Stimulated activated CD4-positive, alpha-beta T cell treated with anti-CD3 and anti-CD28 coated beads, Interleukin-1b, Interleukin-23, amount 100 ng/mL, for 4 hours (primary cell): ENCODE measurements at regions not wholly inside any gene's neighbourhood (a gene's known extent, or its start where the extent isn't known, plus 50 kb on each side); places are given as distances from the start of the nearest gene placed in this dataset.
A peak's percentile ranks its signal among the peaks of the same experiment; 100 is the strongest.

Source experiments
- DNase-seq, 2 donors: peaks; one replicate each; pipeline ENCODE4 v3.0.0-alpha.2; 2020; ENCODE audit warnings: low read depth in 2 of 2

DNA sequence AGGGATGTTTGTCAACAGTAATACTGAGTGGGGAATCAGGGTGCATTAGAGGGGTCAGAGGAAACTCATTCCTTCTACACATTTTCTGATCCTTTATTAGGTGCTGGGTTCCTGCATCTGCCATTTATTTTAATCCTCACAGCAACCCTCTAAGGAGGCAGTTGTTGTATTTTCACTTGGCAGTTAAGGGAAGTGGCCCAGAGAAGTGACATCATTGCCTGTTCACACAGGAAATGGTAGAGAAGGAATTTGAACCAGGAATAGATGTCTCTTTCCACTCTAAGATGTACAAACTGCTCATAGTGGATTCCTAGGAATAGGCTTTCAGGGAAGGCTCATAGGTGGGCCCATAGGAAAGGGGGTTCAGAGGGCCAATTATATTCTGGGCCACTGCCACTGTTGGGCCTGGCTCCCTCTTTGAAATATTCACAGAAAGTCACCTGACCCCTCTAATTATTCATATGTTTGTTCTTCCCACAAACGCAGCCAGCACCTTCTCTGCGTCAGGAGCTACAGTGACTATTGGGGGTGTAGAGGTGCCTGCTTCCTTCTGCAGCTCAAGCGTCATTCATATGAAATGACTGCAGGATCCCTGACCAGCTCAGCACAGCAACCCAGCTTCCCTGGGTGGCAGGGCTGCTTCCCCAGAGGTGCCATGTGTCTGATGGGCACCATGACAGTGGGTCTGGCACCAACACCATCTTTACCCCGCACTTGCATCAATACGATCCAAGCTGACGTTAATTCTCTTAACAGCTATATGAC lies 163.9 kb upstream of the SMAD3 start:
- DNase-seq = no peak

DNA sequence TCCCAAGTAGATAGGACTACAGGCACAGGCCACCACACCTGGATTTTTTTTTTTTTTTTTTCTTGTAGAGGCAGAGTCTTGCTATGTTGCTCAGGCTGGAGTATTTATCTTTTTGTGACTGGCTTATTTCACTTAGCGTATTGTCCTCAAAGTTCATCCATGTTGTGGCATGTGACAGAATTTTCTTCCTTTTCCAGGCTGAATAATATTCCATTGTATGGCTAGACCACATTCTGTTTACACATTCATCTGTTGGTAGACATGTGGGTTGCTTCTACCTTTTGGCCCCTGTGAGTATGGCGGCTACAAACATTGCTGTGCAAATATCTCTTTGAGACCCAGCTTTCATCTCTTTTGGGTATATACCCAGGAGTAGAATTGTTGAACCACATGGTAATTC lies 160.2 kb upstream of the SMAD3 start:
- no peak for DNase-seq

DNA sequence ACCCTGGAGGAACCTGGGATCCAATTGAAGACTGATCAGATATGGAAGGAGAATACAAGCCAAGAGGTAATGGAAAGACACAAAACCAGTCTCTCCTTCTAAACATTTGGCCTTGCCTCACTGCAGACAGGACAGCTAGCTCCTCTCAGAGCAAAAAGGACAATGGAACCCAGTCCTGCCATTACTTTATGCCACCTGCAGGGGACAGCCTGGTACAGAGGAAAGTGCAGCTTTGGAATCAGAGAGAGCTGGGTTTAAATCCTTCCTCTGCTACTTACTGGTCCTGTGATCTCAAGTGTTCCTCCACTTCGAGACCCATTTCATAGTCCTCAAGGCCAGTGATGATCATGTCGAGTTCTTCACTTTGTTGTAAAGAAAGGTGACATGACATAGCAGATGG lies 159.4 kb upstream of the SMAD3 start:
- DNase-seq = no peak

GRCh38 chr15:66906668-66907614 lies 158.5 kb upstream of the SMAD3 start:
- no peak for DNase-seq

- no peak for DNase-seq
These were observed 157.3 kb upstream of the SMAD3 start for GRCh38 chr15:66907826-66908743.

- no peak for DNase-seq
These were observed 156.7 kb upstream of the SMAD3 start for GRCh38 chr15:66908744-66909095.

GRCh38 chr15:66909381-66909890 lies 156.0 kb upstream of the SMAD3 start:
- no peak for DNase-seq

DNA sequence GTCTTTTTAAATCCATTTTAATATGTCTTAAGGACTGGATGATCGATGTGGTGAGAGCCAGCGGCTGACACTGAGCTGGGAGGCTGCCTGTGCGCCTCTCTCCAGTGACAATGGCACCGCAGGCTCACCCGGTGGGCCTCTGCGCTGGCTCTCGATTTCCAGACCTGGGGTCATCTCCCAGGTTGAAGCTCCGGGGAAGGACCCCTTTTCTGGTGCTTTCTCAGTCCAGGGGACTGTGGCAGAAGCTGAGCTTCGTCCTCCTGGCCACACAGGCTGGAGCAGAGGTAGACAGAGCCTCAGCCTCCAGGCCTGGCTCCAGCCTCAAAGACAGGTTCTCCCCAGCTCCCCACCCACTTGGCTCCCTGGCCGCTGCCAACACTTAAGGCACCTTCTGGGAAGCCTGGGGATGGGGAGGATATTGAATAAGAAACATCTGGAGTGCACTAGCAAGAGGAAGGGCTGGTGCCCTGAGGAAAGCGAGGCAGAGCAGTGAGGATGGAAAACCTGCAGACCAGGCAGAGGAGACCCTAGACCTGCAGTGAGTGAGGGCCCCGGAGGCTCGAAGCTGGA lies 154.2 kb upstream of the SMAD3 start:
- no peak for DNase-seq

DNA sequence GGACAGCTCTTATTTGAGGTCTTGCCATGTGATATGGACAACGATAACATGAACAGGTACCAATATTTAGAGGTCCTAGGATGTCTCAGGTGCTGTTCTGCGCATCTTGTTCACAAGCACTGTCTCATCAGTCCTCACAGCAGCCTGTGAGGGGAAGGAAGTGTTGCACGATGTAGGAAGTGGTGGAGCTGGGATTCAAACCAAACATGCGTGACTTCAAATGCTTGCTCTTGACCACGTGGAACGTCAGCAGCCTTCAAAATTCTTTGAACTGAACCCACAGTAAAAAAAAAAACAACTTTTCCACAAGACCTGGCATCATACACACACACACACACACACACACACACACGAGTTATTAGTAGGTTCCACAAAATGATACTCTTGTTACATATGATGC lies 153.4 kb upstream of the SMAD3 start:
- DNase-seq = no peak

- DNase-seq = no peak
These were observed 153.0 kb upstream of the SMAD3 start for GRCh38 chr15:66912441-66912840.

DNA sequence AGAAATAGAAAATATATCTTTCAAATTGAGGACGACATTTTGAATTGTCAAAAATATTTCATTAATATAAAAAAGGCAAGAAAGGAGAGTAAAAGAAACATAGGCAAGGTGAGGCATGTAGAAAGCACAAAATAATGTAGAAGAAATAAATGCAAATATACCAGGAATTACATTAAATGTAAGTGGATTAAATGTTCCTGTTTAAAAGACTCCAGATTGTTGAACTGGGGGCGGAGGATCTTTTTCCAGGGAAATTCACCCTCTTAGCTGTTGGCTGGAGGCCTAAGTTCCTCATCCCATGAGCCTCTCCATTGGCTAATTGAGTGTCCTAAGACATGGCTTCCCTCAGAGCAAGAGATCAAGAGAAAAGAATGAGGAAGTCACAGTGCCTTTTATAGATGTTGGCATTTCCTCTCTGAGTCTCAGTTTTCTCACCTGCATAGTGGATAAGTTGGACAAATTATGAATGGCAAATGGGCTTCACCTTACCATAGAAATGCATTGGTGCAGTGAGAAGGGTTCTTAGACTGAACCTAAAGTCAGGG lies 147.4 kb upstream of the SMAD3 start:
- DNase-seq = no peak

- no peak for DNase-seq
These were observed 146.0 kb upstream of the SMAD3 start for GRCh38 chr15:66919421-66919820.

- DNase-seq = no peak
These were observed 144.0 kb upstream of the SMAD3 start for GRCh38 chr15:66921319-66921915.

GRCh38 chr15:66922608-66923007 lies 142.8 kb upstream of the SMAD3 start:
- no peak for DNase-seq

DNA sequence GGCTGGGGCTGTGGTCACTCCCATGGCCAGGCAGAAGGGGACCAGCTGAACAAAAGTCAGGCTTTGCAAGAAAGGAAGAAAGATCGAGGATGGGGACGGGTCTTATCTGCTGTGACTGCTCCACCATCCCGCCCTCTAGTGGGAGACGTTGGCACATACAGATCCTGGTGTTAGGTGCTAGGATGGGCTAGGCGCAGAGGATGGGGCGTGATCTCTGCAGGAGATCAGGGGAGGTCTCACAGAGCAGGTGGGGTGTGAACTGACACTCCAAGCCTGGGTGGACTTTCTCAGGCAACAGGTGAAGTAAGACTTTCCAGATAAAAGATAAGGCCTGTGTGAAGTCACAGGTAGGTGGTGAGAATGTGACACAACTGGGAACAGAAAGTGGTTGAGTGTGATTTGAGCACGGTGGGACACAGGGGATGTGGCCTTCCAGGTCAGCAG lies 141.9 kb upstream of the SMAD3 start:
- peak in 1 of 2 donors; percentile 25 for DNase-seq

GRCh38 chr15:66924889-66925288 lies 140.5 kb upstream of the SMAD3 start:
- no peak for DNase-seq

- no peak for DNase-seq
These were observed 139.7 kb upstream of the SMAD3 start for GRCh38 chr15:66925721-66926120.

DNA sequence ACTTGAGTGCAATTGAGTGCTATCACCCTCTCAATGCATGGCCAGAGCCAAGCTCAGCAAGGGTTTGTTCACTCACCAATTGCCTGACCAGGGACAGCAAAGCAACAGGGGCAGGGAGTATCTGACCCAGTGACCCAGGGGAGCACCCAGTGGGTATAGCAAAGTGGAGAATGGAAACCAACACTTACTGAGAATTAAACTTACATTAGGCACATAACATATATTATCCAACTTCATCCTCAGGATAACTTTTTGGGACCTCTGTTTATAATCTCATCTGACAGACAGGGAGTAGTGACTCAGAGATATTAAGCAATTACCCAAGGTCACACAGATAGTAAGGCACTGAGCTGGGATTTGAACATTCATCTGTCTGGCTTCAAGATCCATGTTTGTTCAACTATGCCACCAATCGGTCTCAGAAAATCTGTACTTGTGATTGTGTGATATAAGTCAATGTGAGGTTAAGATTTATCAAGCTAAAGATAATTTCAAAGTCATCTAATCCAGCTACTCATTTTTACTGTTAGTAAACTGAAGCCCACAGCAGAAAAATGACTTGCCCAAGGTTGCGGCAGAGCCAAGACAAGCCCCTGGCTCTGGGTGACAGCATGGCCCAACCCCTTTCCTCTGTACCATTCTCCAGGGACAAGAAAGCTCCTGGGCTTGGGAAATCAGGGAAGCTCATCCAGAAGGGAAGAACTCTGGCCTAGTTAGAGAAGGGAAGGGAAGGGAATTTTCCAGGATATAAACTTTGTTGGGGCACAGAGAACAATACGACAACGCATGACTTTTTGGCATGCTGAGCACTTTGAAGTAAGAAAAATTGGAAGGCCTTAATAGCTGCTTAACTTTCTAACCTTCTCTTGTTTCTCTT lies 138.0 kb upstream of the SMAD3 start:
- no peak for DNase-seq

DNA sequence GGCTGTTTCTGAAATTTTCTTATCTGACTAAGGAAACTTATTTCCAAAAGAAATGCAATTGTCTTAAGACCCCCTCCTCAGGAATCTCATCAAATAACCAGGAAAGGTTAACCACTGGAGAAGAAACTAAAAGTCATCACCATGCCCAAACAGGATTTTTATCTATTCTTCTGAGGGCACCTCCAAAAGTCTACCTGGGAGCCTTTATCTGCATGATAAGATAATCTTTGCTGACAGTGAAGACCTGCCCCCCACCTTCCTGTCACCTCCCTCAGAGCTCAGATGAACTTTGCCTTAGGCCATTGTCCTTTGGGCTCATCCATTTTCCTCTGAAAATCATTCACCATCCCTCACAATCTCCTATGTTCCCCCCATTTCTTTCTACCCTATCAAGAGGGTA lies 137.3 kb upstream of the SMAD3 start:
- DNase-seq = no peak

- DNase-seq = no peak
These were observed 136.6 kb upstream of the SMAD3 start for GRCh38 chr15:66928784-66929183.
